ENCODE measurements at regions not wholly inside any gene's neighbourhood (a gene's known extent, or its start where the extent isn't known, plus 50 kb on each side); places are given as distances from the start of the nearest gene placed in this dataset.

DNA sequence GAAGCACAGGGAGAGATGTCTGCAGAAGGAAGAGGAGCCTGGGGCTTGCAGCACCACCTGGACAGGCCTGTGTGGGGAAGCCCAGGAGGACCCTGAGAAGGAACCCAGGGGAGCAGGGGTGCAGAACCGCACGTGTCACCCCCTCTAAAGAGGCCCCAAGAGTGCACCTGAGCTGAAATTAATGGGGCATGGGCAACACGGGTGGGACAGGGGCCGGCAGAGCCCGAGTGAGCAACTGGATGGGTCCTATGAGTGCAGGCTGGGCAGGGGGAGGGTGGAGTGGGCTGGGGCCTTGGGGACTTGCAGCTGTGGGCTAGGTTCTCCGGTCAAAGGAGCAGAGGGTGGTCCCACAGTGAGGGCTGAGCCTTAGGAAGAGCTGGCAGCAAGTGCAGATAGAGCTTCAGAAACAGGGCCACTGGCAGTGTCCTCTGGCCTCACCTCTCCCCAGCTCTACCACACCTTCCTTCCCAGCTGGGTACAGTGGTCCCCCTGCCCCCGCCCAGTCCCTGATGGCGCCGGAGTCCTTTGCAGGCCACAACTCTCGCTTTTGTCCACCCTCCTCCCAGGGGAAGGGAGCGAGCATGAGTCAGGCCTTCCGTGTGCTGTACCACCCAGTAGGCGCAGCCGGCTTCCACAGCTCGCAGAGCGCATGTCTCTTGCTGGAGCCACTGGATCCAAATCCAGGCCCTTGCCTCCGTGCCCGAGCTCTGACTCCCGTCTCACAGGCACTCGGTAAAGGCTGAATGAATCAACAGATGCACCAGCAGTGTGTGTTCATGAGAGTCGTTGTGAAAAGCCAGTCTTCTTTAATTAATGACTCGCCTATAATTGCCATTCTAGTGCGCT, 131.6 kb downstream of the HMX1 start:
- no peak for TF ChIP-seq POLR2A (IDR thresholded peaks at IDR 0.05)
- TF ChIP-seq, protein P1, sequence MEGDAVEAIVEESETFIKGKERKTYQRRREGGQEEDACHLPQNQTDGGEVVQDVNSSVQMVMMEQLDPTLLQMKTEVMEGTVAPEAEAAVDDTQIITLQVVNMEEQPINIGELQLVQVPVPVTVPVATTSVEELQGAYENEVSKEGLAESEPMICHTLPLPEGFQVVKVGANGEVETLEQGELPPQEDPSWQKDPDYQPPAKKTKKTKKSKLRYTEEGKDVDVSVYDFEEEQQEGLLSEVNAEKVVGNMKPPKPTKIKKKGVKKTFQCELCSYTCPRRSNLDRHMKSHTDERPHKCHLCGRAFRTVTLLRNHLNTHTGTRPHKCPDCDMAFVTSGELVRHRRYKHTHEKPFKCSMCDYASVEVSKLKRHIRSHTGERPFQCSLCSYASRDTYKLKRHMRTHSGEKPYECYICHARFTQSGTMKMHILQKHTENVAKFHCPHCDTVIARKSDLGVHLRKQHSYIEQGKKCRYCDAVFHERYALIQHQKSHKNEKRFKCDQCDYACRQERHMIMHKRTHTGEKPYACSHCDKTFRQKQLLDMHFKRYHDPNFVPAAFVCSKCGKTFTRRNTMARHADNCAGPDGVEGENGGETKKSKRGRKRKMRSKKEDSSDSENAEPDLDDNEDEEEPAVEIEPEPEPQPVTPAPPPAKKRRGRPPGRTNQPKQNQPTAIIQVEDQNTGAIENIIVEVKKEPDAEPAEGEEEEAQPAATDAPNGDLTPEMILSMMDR (IDR thresholded peaks at IDR 0.05), result no peak

Data from thyroid gland (tissue), 4 donors.